ENCODE measurements at regions not wholly inside any gene's neighbourhood (a gene's known extent, or its start where the extent isn't known, plus 50 kb on each side); places are given as distances from the start of the nearest gene placed in this dataset.

- 87 to 96% (median 93%) methylated on average over 4 of the region's 4 CpGs for WGBS, 5 donors
- Histone ChIP-seq H3K27ac (no peak overlapping the region), H3K4me3 (no peak overlapping the region), H3K4me1 (no peaks in the 10 kb centered on the region), H3K27me3 (no peaks in the 10 kb centered on the region), H3K36me3 (no peaks in the 10 kb centered on the region), H3K9me3 (no peaks in the 10 kb centered on the region)
- intact Hi-C loops (cut with DNase I; ENCODE audit: low total_unique reads): no loop called here
- no peak for TF ChIP-seq POLR2A (IDR thresholded peaks at IDR 0.05)
- TF ChIP-seq, protein P1, sequence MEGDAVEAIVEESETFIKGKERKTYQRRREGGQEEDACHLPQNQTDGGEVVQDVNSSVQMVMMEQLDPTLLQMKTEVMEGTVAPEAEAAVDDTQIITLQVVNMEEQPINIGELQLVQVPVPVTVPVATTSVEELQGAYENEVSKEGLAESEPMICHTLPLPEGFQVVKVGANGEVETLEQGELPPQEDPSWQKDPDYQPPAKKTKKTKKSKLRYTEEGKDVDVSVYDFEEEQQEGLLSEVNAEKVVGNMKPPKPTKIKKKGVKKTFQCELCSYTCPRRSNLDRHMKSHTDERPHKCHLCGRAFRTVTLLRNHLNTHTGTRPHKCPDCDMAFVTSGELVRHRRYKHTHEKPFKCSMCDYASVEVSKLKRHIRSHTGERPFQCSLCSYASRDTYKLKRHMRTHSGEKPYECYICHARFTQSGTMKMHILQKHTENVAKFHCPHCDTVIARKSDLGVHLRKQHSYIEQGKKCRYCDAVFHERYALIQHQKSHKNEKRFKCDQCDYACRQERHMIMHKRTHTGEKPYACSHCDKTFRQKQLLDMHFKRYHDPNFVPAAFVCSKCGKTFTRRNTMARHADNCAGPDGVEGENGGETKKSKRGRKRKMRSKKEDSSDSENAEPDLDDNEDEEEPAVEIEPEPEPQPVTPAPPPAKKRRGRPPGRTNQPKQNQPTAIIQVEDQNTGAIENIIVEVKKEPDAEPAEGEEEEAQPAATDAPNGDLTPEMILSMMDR (IDR thresholded peaks at IDR 0.05): no peak
- no peak for DNase-seq
Measured at GRCh38 chr7:19567011-19567410, 141.8 kb downstream of the POLR1F start.

GRCh38 chr7:19565602-19566001 lies 143.2 kb downstream of the POLR1F start:
- intact Hi-C loops (cut with DNase I; ENCODE audit: low total_unique reads): no loop called here
- Histone ChIP-seq H3K9me3 (no peaks in the 10 kb centered on the region), H3K4me3 (no peak overlapping the region), H3K4me1 (no peaks in the 10 kb centered on the region), H3K36me3 (no peaks in the 10 kb centered on the region), H3K27me3 (no peaks in the 10 kb centered on the region), H3K27ac (no peak overlapping the region)
- DNase-seq: no peak
- TF ChIP-seq, protein P1 (IDR thresholded peaks at IDR 0.05): no peak

- H3K4me1 ChIP-seq: no peaks in the 10 kb centered on the region
- no peaks in the 10 kb centered on the region for H3K9me3 ChIP-seq
- WGBS, 5 donors: 60 to 69% (median 67%) methylated on average over 3 of the region's 3 CpGs
- H3K27ac ChIP-seq: no peak overlapping the region
- no peak for DNase-seq
- no peaks in the 10 kb centered on the region for H3K27me3 ChIP-seq
- no peaks in the 10 kb centered on the region for H3K36me3 ChIP-seq
- TF ChIP-seq, protein P1 (IDR thresholded peaks at IDR 0.05): no peak
- TF ChIP-seq POLR2AphosphoS5 (IDR thresholded peaks at IDR 0.05): no peak
- TF ChIP-seq EP300 (IDR thresholded peaks at IDR 0.05): no peak
- TF ChIP-seq POLR2A (IDR thresholded peaks at IDR 0.05): no peak
- intact Hi-C loops (cut with DNase I; ENCODE audit: low total_unique reads): no loop called here
- H3K4me3 ChIP-seq: no peak overlapping the region
Measured at GRCh38 chr7:19561121-19561805, 147.6 kb downstream of the POLR1F start.

DNA sequence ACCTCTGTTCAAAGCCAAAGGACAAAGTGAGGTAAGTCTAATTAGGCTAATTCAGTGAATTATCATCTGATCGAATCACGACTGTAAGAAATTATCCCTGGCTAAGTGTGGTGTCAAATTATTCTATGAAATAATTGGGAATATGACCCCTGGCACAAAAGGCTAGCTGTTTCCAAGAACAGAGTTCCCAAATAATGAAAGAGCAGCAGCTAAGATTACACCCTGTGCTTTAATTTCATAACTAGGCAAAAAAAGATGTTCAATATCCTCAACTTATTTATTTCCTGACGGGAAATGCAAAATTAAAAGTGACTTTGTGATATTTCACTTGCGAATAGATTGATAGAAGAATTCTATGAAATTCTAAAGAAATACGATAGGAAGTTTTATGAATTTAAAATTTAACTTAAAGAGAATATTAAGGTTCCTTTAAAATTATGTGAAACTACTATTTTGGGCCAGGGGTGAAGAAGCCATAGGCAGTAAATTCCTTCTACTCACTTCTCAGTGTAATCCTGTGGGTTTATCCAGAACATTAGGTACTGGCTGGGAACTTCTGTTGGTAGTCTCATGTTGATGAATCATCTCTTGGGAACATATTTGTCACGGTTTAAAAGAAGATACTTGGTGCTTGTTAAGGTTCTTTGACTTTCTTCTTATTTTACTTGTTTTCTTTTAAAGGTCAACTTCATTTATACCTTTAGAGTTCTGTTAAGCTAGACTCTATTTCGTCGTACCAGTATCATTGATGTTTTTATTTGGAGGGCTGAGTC lies 148.5 kb downstream of the POLR1F start:
- DNase-seq: no peak
- Histone ChIP-seq H3K4me3 (no peak overlapping the region), H3K27me3 (no peaks in the 10 kb centered on the region), H3K36me3 (no peaks in the 10 kb centered on the region), H3K27ac (no peak overlapping the region), H3K9me3 (no peaks in the 10 kb centered on the region), H3K4me1 (no peaks in the 10 kb centered on the region)
- intact Hi-C loops (cut with DNase I; ENCODE audit: low total_unique reads): no loop called here
- TF ChIP-seq, protein P1 (IDR thresholded peaks at IDR 0.05): no peak
- TF ChIP-seq POLR2AphosphoS5 (IDR thresholded peaks at IDR 0.05) (no peak), EP300 (IDR thresholded peaks at IDR 0.05) (no peak), POLR2A (IDR thresholded peaks at IDR 0.05) (no peak)
- WGBS, 5 donors: 67 to 79% (median 70%) methylated on average over 8 of the region's 8 CpGs
